ENCODE measurements at regions not wholly inside any gene's neighbourhood (a gene's known extent, or its start where the extent isn't known, plus 50 kb on each side); places are given as distances from the start of the nearest gene placed in this dataset.
A peak's percentile ranks its signal among the peaks of the same experiment; 100 is the strongest.

- no peak for FAIRE-seq
These were observed 271.2 kb downstream of the ADRA2A start for GRCh38 chr10:111348076-111348475.

DNA sequence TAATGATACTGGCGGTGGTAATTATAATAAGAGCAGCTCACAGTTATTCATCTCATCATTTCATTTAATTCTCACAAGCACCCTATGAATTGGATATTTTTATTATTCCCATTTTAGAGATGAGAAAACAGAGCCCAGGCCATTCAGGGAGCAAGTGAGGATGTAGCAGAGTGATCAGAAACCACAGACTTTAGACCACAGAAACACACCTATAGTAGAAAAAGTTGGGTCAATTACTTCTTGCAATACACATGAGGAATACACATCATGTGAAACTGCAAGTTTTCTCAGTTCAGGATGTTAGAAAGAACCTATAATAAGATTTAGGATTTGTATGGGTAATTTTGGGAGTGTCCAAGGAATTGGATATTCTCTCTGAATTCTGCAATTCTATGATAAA is 278.0 kb downstream of the ADRA2A start:
- Histone ChIP-seq H3K27ac (ENCODE audit: low read depth in 1 of 3, low read length in 2 of 3) (no peak overlapping the region), H3K36me3 (ENCODE audit: control insufficient read depth in 3 of 3, insufficient read depth in 2 of 3, low read depth in 1 of 3, low read length in 3 of 3) (no peaks in the 10 kb centered on the region), H3K4me3 (ENCODE audit: low read depth in 1 of 3, low read length in 3 of 3) (no peak overlapping the region), H3K9me3 (ENCODE audit: control insufficient read depth in 2 of 2, insufficient read depth in 1 of 2, low read depth in 1 of 2, low read length in 1 of 2) (no peaks in the 10 kb centered on the region), H3K27me3 (ENCODE audit: control insufficient read depth in 3 of 3, insufficient read depth in 3 of 3, low read length in 3 of 3) (peaks cover 0 to 2% (median 0%) of the 10 kb centered on the region in 3 donors), H3K4me1 (ENCODE audit: control insufficient read depth in 3 of 3, insufficient read depth in 2 of 3, low read depth in 1 of 3, low read length in 2 of 3) (no peaks in the 10 kb centered on the region)
- DNase-seq (no peak), FAIRE-seq (no peak)
- 90 to 97% (median 92%) methylated on average over 1 of the region's 1 CpG for WGBS, 3 donors

More at GRCh38 chr10:111348076-111348475, 271.2 kb downstream of the ADRA2A start:
- H3K9me3 ChIP-seq (ENCODE audit: control insufficient read depth in 2 of 2, insufficient read depth in 1 of 2, low read depth in 1 of 2, low read length in 1 of 2), result no peaks in the 10 kb centered on the region
- H3K4me3 ChIP-seq (ENCODE audit: low read depth in 1 of 3, low read length in 3 of 3), result no peak overlapping the region
- no peaks in the 10 kb centered on the region for H3K27me3 ChIP-seq (ENCODE audit: control insufficient read depth in 3 of 3, insufficient read depth in 3 of 3, low read length in 3 of 3)
- DNase-seq, result no peak
- no peaks in the 10 kb centered on the region for H3K36me3 ChIP-seq (ENCODE audit: control insufficient read depth in 3 of 3, insufficient read depth in 2 of 3, low read depth in 1 of 3, low read length in 3 of 3)
- H3K4me1 ChIP-seq (ENCODE audit: control insufficient read depth in 3 of 3, insufficient read depth in 2 of 3, low read depth in 1 of 3, low read length in 2 of 3), result no peaks in the 10 kb centered on the region
- no peak overlapping the region for H3K27ac ChIP-seq (ENCODE audit: low read depth in 1 of 3, low read length in 2 of 3)
- 57 to 73% (median 66%) methylated on average over 4 of the region's 4 CpGs for whole genome bisulfite sequencing, 3 donors

- no peak overlapping the region for H3K27ac ChIP-seq (ENCODE audit: low read depth in 1 of 3, low read length in 2 of 3)
- peaks cover 0 to 2% (median 0%) of the 10 kb centered on the region in 3 donors for H3K27me3 ChIP-seq (ENCODE audit: control insufficient read depth in 3 of 3, insufficient read depth in 3 of 3, low read length in 3 of 3)
- H3K36me3 ChIP-seq (ENCODE audit: control insufficient read depth in 3 of 3, insufficient read depth in 2 of 3, low read depth in 1 of 3, low read length in 3 of 3), result no peaks in the 10 kb centered on the region
- no peak overlapping the region for H3K4me3 ChIP-seq (ENCODE audit: low read depth in 1 of 3, low read length in 3 of 3)
- WGBS, 3 donors, result 66 to 78% (median 75%) methylated on average over 3 of the region's 3 CpGs
- no peaks in the 10 kb centered on the region for H3K4me1 ChIP-seq (ENCODE audit: control insufficient read depth in 3 of 3, insufficient read depth in 2 of 3, low read depth in 1 of 3, low read length in 2 of 3)
- FAIRE-seq (no peak), DNase-seq (no peak)
- H3K9me3 ChIP-seq (ENCODE audit: control insufficient read depth in 2 of 2, insufficient read depth in 1 of 2, low read depth in 1 of 2, low read length in 1 of 2), result no peaks in the 10 kb centered on the region
These were observed 279.7 kb downstream of the ADRA2A start for GRCh38 chr10:111356571-111356970.

- 57 to 68% (median 67%) methylated on average over 1 of the region's 1 CpG for WGBS, 3 donors
- Histone ChIP-seq H3K27ac (ENCODE audit: low read depth in 1 of 3, low read length in 2 of 3) (no peak overlapping the region), H3K9me3 (ENCODE audit: control insufficient read depth in 2 of 2, insufficient read depth in 1 of 2, low read depth in 1 of 2, low read length in 1 of 2) (no peaks in the 10 kb centered on the region), H3K4me1 (ENCODE audit: control insufficient read depth in 3 of 3, insufficient read depth in 2 of 3, low read depth in 1 of 3, low read length in 2 of 3) (no peaks in the 10 kb centered on the region), H3K36me3 (ENCODE audit: control insufficient read depth in 3 of 3, insufficient read depth in 2 of 3, low read depth in 1 of 3, low read length in 3 of 3) (no peaks in the 10 kb centered on the region), H3K4me3 (ENCODE audit: low read depth in 1 of 3, low read length in 3 of 3) (no peak overlapping the region), H3K27me3 (ENCODE audit: control insufficient read depth in 3 of 3, insufficient read depth in 3 of 3, low read length in 3 of 3) (peaks cover 0 to 2% (median 0%) of the 10 kb centered on the region in 3 donors)
- DNase-seq (no peak), FAIRE-seq (no peak)
These were observed 281.0 kb downstream of the ADRA2A start for GRCh38 chr10:111357859-111358258.

DNA sequence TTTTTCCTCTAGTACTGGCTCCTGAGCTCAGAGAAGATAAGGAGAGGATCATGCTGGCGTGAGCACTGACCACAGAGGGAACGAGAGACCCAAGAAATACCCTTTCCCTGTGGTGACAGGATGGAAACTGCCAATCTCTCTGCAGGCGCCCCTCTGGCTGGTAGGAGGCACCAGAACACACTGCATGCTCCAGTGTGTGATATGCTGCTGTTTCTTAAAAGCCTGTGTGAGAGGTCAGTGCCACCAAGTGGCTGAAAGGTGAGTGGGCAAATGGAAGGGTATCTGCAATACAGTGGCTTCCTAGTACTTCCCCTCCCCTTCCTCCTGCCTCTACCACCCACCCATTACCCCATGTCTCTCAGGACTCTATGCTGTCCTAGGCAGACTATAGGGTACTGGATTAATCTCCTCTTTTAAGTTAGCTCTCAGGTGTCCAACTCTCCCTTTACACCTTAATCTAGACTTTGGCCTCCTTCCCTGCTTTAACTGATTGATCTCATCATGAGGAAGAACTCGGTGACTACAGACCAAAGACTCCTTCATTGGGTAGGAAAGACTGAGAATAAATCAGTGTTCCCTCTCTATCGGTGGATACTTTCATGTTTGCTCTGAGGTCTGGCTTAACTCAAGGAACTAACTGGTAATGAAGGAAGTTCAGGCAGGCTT is 283.6 kb downstream of the ADRA2A start:
- no peaks in the 10 kb centered on the region for H3K36me3 ChIP-seq (ENCODE audit: control insufficient read depth in 3 of 3, insufficient read depth in 2 of 3, low read depth in 1 of 3, low read length in 3 of 3)
- FAIRE-seq, result no peak

GRCh38 chr10:111367531-111367930 is 290.7 kb downstream of the ADRA2A start:
- Histone ChIP-seq H3K9me3 (ENCODE audit: control insufficient read depth in 2 of 2, insufficient read depth in 1 of 2, low read depth in 1 of 2, low read length in 1 of 2) (no peaks in the 10 kb centered on the region), H3K4me3 (ENCODE audit: low read depth in 1 of 3, low read length in 3 of 3) (no peak overlapping the region), H3K4me1 (ENCODE audit: control insufficient read depth in 3 of 3, insufficient read depth in 2 of 3, low read depth in 1 of 3, low read length in 2 of 3) (no peaks in the 10 kb centered on the region), H3K27me3 (ENCODE audit: control insufficient read depth in 3 of 3, insufficient read depth in 3 of 3, low read length in 3 of 3) (peaks cover 0 to 2% (median 0%) of the 10 kb centered on the region in 3 donors), H3K36me3 (ENCODE audit: control insufficient read depth in 3 of 3, insufficient read depth in 2 of 3, low read depth in 1 of 3, low read length in 3 of 3) (no peaks in the 10 kb centered on the region), H3K27ac (ENCODE audit: low read depth in 1 of 3, low read length in 2 of 3) (no peak overlapping the region)
- no peak for DNase-seq
- 61 to 81% (median 64%) methylated on average over 2 of the region's 2 CpGs for WGBS, 3 donors
- FAIRE-seq, result no peak

More for the DNA sequence above, 283.6 kb downstream of the ADRA2A start:
- peaks cover 0 to 2% (median 0%) of the 10 kb centered on the region in 3 donors for H3K27me3 ChIP-seq (ENCODE audit: control insufficient read depth in 3 of 3, insufficient read depth in 3 of 3, low read length in 3 of 3)
- H3K4me3 ChIP-seq (ENCODE audit: low read depth in 1 of 3, low read length in 3 of 3), result no peak overlapping the region
- no peaks in the 10 kb centered on the region for H3K4me1 ChIP-seq (ENCODE audit: control insufficient read depth in 3 of 3, insufficient read depth in 2 of 3, low read depth in 1 of 3, low read length in 2 of 3)
- no peak overlapping the region for H3K27ac ChIP-seq (ENCODE audit: low read depth in 1 of 3, low read length in 2 of 3)
- peak; percentile 46 to 58 for DNase-seq
- WGBS, 3 donors, result 18 to 26% (median 23%) methylated on average over 5 of the region's 5 CpGs
- no peaks in the 10 kb centered on the region for H3K9me3 ChIP-seq (ENCODE audit: control insufficient read depth in 2 of 2, insufficient read depth in 1 of 2, low read depth in 1 of 2, low read length in 1 of 2)

DNA sequence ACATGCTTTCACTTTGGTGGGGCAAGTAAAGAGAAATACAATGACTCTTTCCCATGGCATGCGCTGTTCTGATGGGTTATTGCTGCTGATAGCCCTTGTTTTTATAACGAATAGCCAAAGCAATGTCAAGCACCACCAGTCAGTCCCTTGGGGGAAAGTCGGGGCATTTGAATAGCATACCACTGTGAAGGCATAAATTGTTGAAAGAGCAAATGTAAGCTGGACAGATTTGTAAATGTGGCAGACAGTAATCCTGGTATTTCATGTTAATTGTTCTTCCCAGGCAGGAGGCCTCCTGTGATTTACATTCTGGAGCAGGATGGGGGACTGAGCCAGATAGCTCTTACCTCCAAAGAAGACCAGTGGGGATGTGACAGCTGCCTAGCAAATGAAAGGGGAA is 293.3 kb downstream of the ADRA2A start:
- Histone ChIP-seq H3K4me1 (ENCODE audit: control insufficient read depth in 3 of 3, insufficient read depth in 2 of 3, low read depth in 1 of 3, low read length in 2 of 3) (no peaks in the 10 kb centered on the region), H3K9me3 (ENCODE audit: control insufficient read depth in 2 of 2, insufficient read depth in 1 of 2, low read depth in 1 of 2, low read length in 1 of 2) (no peaks in the 10 kb centered on the region), H3K27me3 (ENCODE audit: control insufficient read depth in 3 of 3, insufficient read depth in 3 of 3, low read length in 3 of 3) (peaks cover 0 to 2% (median 0%) of the 10 kb centered on the region in 3 donors), H3K36me3 (ENCODE audit: control insufficient read depth in 3 of 3, insufficient read depth in 2 of 3, low read depth in 1 of 3, low read length in 3 of 3) (no peaks in the 10 kb centered on the region), H3K27ac (ENCODE audit: low read depth in 1 of 3, low read length in 2 of 3) (no peak overlapping the region), H3K4me3 (ENCODE audit: low read depth in 1 of 3, low read length in 3 of 3) (no peak overlapping the region)
- WGBS, 3 donors, result 49 to 57% (median 52%) methylated on average over 3 of the region's 3 CpGs
- FAIRE-seq, result no peak
- no peak for DNase-seq

DNA sequence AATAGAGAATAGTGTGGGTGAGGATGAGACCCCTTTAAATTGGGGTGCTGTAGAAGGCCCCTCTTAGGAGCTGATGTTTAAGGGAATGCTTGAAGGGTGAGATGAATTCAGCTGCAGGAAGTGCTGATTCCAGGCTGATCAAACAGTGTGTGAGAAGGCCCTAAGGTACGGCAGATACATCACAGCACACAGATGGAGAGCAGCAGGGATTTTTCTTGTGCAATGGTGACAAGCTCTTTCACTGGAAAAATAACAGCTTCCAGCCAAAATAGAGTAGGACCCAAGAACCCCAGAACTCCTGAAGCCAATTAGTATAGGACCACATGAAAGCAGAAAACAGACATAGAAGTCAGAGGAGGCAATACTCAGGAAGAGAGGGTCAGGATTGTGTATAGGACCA is 296.9 kb downstream of the ADRA2A start:
- H3K4me3 ChIP-seq (ENCODE audit: low read depth in 1 of 3, low read length in 3 of 3), result no peak overlapping the region
- 73 to 78% (median 76%) methylated on average over 1 of the region's 1 CpG for WGBS, 3 donors
- no peaks in the 10 kb centered on the region for H3K36me3 ChIP-seq (ENCODE audit: control insufficient read depth in 3 of 3, insufficient read depth in 2 of 3, low read depth in 1 of 3, low read length in 3 of 3)
- no peaks in the 10 kb centered on the region for H3K9me3 ChIP-seq (ENCODE audit: control insufficient read depth in 2 of 2, insufficient read depth in 1 of 2, low read depth in 1 of 2, low read length in 1 of 2)
- no peaks in the 10 kb centered on the region for H3K4me1 ChIP-seq (ENCODE audit: control insufficient read depth in 3 of 3, insufficient read depth in 2 of 3, low read depth in 1 of 3, low read length in 2 of 3)
- DNase-seq (no peak), FAIRE-seq (no peak)
- no peaks in the 10 kb centered on the region for H3K27me3 ChIP-seq (ENCODE audit: control insufficient read depth in 3 of 3, insufficient read depth in 3 of 3, low read length in 3 of 3)
- H3K27ac ChIP-seq (ENCODE audit: low read depth in 1 of 3, low read length in 2 of 3), result no peak overlapping the region

Data from small intestine (tissue), 7 donors.